ENCODE measurements at regions not wholly inside any gene's neighbourhood (a gene's known extent, or its start where the extent isn't known, plus 50 kb on each side); places are given as distances from the start of the nearest gene placed in this dataset.

- 53 to 68% methylated on average over 3 of the region's 3 CpGs for WGBS, 2 donors
- DNase-seq: no peak
- Histone ChIP-seq H3K9me3 (no peaks in the 10 kb centered on the region), H3K36me3 (ENCODE audit: low read depth, missing control alignments) (no peaks in the 10 kb centered on the region), H3K4me3 (no peak overlapping the region), H3K4me1 (no peaks in the 10 kb centered on the region), H3K27me3 (no peaks in the 10 kb centered on the region), H3K27ac (no peak overlapping the region)
- TF ChIP-seq CTCF (IDR thresholded peaks at IDR 0.05) (no peak), POLR2A (IDR thresholded peaks at IDR 0.05) (no peak)
- intact Hi-C loops (cut with DNase I; ENCODE audit: low total_unique reads): no loop called here
Measured at GRCh38 chr7:106376026-106376799, 91.4 kb upstream of the NAMPT start.

GRCh38 chr7:106375499-106375898 lies 90.7 kb upstream of the NAMPT start:
- no peaks in the 10 kb centered on the region for H3K9me3 ChIP-seq
- WGBS, 2 donors: 92 to 94% methylated on average over 2 of the region's 2 CpGs
- TF ChIP-seq CTCF (IDR thresholded peaks at IDR 0.05) (no peak), POLR2A (IDR thresholded peaks at IDR 0.05) (no peak)
- no peaks in the 10 kb centered on the region for H3K4me1 ChIP-seq
- H3K4me3 ChIP-seq: no peak overlapping the region
- H3K27me3 ChIP-seq: no peaks in the 10 kb centered on the region
- H3K27ac ChIP-seq: no peak overlapping the region
- DNase-seq: no peak
- intact Hi-C loops (cut with DNase I; ENCODE audit: low total_unique reads): no loop called here
- no peaks in the 10 kb centered on the region for H3K36me3 ChIP-seq (ENCODE audit: low read depth, missing control alignments)

GRCh38 chr7:106374437-106374836 lies 89.7 kb upstream of the NAMPT start:
- no peaks in the 10 kb centered on the region for H3K4me1 ChIP-seq
- no peak overlapping the region for H3K27ac ChIP-seq
- intact Hi-C loops (cut with DNase I; ENCODE audit: low total_unique reads): no loop called here
- WGBS, 2 donors: 90 to 93% methylated on average over 1 of the region's 1 CpG
- TF ChIP-seq POLR2A (IDR thresholded peaks at IDR 0.05) (no peak), CTCF (IDR thresholded peaks at IDR 0.05) (no peak)
- no peaks in the 10 kb centered on the region for H3K36me3 ChIP-seq (ENCODE audit: low read depth, missing control alignments)
- DNase-seq: no peak
- no peaks in the 10 kb centered on the region for H3K9me3 ChIP-seq
- H3K4me3 ChIP-seq: no peak overlapping the region
- no peaks in the 10 kb centered on the region for H3K27me3 ChIP-seq

GRCh38 chr7:106372595-106373318 lies 88.0 kb upstream of the NAMPT start:
- Histone ChIP-seq H3K27ac (no peak overlapping the region), H3K4me3 (no peak overlapping the region), H3K4me1 (no peaks in the 10 kb centered on the region), H3K27me3 (no peaks in the 10 kb centered on the region), H3K9me3 (no peaks in the 10 kb centered on the region), H3K36me3 (ENCODE audit: low read depth, missing control alignments) (no peaks in the 10 kb centered on the region)
- intact Hi-C loops (cut with DNase I; ENCODE audit: low total_unique reads): no loop called here
- 60% methylated on average over 3 of the region's 3 CpGs for WGBS, 2 donors
- TF ChIP-seq CTCF (IDR thresholded peaks at IDR 0.05) (no peak), POLR2A (IDR thresholded peaks at IDR 0.05) (no peak)
- no peak for DNase-seq
